Sigmoid colon (tissue), 6 donors: ENCODE measurements at regions not wholly inside any gene's neighbourhood (a gene's known extent, or its start where the extent isn't known, plus 50 kb on each side); places are given as distances from the start of the nearest gene placed in this dataset.

ENCODE experiments used
- DNase-seq: peaks from one replicate; pipeline ENCODE4 v3.0.0-alpha.2; 2019
- H3K27ac ChIP-seq, 4 donors: fragments of 200-600 bp; sonication (generic); one replicate each; pipeline ENCODE4 v1.5.1; 2016 to 2019; ENCODE audit warnings: mild to moderate bottlenecking in 1 of 4
- H3K27me3 ChIP-seq, 3 donors: fragments of 200-600 bp; sonication (generic); one replicate each; pipeline ENCODE4 v1.5.1; 2019; ENCODE audit warnings: mild to moderate bottlenecking in 1 of 3
- H3K36me3 ChIP-seq, 4 donors: fragments of 200-600 bp; sonication (generic); one replicate each; pipeline ENCODE4 v1.5.1; 2016 to 2019
- H3K4me1 ChIP-seq, 4 donors: fragments of 200-600 bp; sonication (generic); one replicate each; pipeline ENCODE4 v1.5.1; 2017 to 2019
- H3K4me3 ChIP-seq, 4 donors: fragments of 200-600 bp; sonication (generic); one replicate each; pipeline ENCODE4 v1.5.1; 2017 to 2019; ENCODE audit warnings: mild to moderate bottlenecking in 2 of 4, moderate library complexity in 1 of 4
- H3K9me3 ChIP-seq, 4 donors: fragments of 200-600 bp in 3 of 4; sonication (generic) in 3 of 4; one replicate each; pipeline versions ENCODE4 v1.5.1 to v1.6.1; 2013 to 2019
- EP300 ChIP-seq, 4 donors: sonication (generic); formaldehyde crosslinking; IDR thresholded peaks; one replicate each; pipeline ENCODE4 v1.6.1; 2017; ENCODE audit warnings: antibody characterized with exemption in 4 of 4
- POLR2A ChIP-seq, 2 donors: fragments of 450-650 bp; IDR thresholded peaks; one replicate each; pipeline ENCODE4 v1.6.1; 2016; ENCODE audit warnings: antibody characterized with exemption in 2 of 2, mild to moderate bottlenecking in 2 of 2, moderate library complexity in 2 of 2
- POLR2AphosphoS5 ChIP-seq, 4 donors: sonication (generic); formaldehyde crosslinking; IDR thresholded peaks; one replicate each; pipeline ENCODE4 v1.6.1; 2017; ENCODE audit warnings: antibody characterized with exemption in 4 of 4
- WGBS, 2 donors: extraction: QIAGEN DNeasy Blood & Tissue Kit; methylation state at CpG; one replicate each; pipeline ENCODE4 v1.1.7; 2013; 5-methylcytosine and 5-hydroxymethylcytosine counted together
- intact Hi-C: fragments of 100-400 bp; cut with DNase I; formaldehyde crosslinking; loops from one replicate; pipeline ENCODE4 v1.15.1; 2023
- TF ChIP-seq, protein P1 (sequence below), 4 experiments: fragments of 450-650 bp in 3 of 4; fragments of 200-600 bp in 1 of 4; IDR thresholded peaks; one replicate each; pipeline ENCODE4 v1.5.1; 2016 to 2019; ENCODE audit warnings: antibody characterized with exemption in 4 of 4, mild to moderate bottlenecking in 3 of 4, moderate library complexity in 2 of 4
- donor health status: healthy with polysubstance abuse.
- donor health status: healthy.

- no peak for DNase-seq
- H3K27me3 ChIP-seq, result no peaks in the 10 kb centered on the region
- H3K9me3 ChIP-seq, result no peaks in the 10 kb centered on the region
- no peaks in the 10 kb centered on the region for H3K4me1 ChIP-seq
- H3K36me3 ChIP-seq, result no peaks in the 10 kb centered on the region
- H3K4me3 ChIP-seq, result no peak overlapping the region
- 77 to 87% methylated on average over 1 of the region's 1 CpG for WGBS, 2 donors
- no peak overlapping the region for H3K27ac ChIP-seq
- TF ChIP-seq POLR2A (IDR thresholded peaks at IDR 0.05) (no peak), POLR2AphosphoS5 (IDR thresholded peaks at IDR 0.05) (no peak), EP300 (IDR thresholded peaks at IDR 0.05) (no peak)
- TF ChIP-seq, protein P1, sequence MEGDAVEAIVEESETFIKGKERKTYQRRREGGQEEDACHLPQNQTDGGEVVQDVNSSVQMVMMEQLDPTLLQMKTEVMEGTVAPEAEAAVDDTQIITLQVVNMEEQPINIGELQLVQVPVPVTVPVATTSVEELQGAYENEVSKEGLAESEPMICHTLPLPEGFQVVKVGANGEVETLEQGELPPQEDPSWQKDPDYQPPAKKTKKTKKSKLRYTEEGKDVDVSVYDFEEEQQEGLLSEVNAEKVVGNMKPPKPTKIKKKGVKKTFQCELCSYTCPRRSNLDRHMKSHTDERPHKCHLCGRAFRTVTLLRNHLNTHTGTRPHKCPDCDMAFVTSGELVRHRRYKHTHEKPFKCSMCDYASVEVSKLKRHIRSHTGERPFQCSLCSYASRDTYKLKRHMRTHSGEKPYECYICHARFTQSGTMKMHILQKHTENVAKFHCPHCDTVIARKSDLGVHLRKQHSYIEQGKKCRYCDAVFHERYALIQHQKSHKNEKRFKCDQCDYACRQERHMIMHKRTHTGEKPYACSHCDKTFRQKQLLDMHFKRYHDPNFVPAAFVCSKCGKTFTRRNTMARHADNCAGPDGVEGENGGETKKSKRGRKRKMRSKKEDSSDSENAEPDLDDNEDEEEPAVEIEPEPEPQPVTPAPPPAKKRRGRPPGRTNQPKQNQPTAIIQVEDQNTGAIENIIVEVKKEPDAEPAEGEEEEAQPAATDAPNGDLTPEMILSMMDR (IDR thresholded peaks at IDR 0.05), result no peak
- intact Hi-C loops, result no loop called here
Observed at GRCh38 chr18:52009958-52010357, 330.0 kb upstream of the DCC start.

- DNase-seq, result no peak
- Histone ChIP-seq H3K4me1 (no peaks in the 10 kb centered on the region), H3K27me3 (no peaks in the 10 kb centered on the region), H3K9me3 (no peaks in the 10 kb centered on the region), H3K4me3 (no peak overlapping the region), H3K36me3 (no peaks in the 10 kb centered on the region), H3K27ac (no peak overlapping the region)
- 76 to 82% methylated on average over 5 of the region's 5 CpGs for WGBS, 2 donors
- intact Hi-C loops, result no loop called here
- TF ChIP-seq, protein P1 (IDR thresholded peaks at IDR 0.05), result no peak
- no peak for TF ChIP-seq EP300 (IDR thresholded peaks at IDR 0.05)
- no peak for TF ChIP-seq POLR2A (IDR thresholded peaks at IDR 0.05)
Observed at GRCh38 chr18:52045946-52046675, 293.9 kb upstream of the DCC start.

DNA sequence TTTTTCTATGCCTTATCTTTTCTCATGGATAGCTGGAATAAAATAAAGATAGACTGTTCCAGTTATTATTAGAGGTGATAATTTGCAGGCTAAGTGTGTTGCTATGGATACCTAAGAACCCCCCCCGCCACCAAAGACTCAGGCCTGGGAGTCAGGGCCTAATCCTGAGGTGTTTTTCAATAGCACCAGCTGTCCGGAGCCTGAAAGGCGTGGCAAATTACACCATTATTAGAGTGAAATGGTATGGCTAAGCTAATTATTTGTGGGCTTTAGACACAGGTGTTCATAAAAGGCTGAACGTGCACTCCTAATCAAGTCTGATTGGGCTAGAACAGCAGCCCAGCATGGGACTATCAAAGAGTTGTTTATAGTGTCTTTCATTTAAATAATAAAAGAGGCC lies 293.2 kb upstream of the DCC start:
- WGBS, 2 donors, result 70 to 77% methylated on average over 4 of the region's 4 CpGs
- no peaks in the 10 kb centered on the region for H3K4me1 ChIP-seq
- no peak overlapping the region for H3K4me3 ChIP-seq

GRCh38 chr18:52054324-52054723 lies 285.7 kb upstream of the DCC start:
- TF ChIP-seq, protein P1 (IDR thresholded peaks at IDR 0.05), result no peak
- TF ChIP-seq EP300 (IDR thresholded peaks at IDR 0.05) (no peak), POLR2A (IDR thresholded peaks at IDR 0.05) (no peak), POLR2AphosphoS5 (IDR thresholded peaks at IDR 0.05) (no peak)
- H3K4me1 ChIP-seq, result no peaks in the 10 kb centered on the region
- no peak overlapping the region for H3K4me3 ChIP-seq
- DNase-seq, result no peak
- intact Hi-C loops, result no loop called here
- no peaks in the 10 kb centered on the region for H3K36me3 ChIP-seq
- no peak overlapping the region for H3K27ac ChIP-seq
- no peaks in the 10 kb centered on the region for H3K27me3 ChIP-seq
- no peaks in the 10 kb centered on the region for H3K9me3 ChIP-seq

More for the DNA sequence above, 293.2 kb upstream of the DCC start:
- no peak for DNase-seq
- Histone ChIP-seq H3K36me3 (no peaks in the 10 kb centered on the region), H3K27ac (no peak overlapping the region), H3K9me3 (no peaks in the 10 kb centered on the region), H3K27me3 (no peaks in the 10 kb centered on the region)
- intact Hi-C loops, result no loop called here
- TF ChIP-seq, protein P1 (IDR thresholded peaks at IDR 0.05), result no peak
- TF ChIP-seq POLR2A (IDR thresholded peaks at IDR 0.05) (no peak), POLR2AphosphoS5 (IDR thresholded peaks at IDR 0.05) (no peak), EP300 (IDR thresholded peaks at IDR 0.05) (no peak)
